ENCODE measurements at regions not wholly inside any gene's neighbourhood (a gene's known extent, or its start where the extent isn't known, plus 50 kb on each side); places are given as distances from the start of the nearest gene placed in this dataset.

DNA sequence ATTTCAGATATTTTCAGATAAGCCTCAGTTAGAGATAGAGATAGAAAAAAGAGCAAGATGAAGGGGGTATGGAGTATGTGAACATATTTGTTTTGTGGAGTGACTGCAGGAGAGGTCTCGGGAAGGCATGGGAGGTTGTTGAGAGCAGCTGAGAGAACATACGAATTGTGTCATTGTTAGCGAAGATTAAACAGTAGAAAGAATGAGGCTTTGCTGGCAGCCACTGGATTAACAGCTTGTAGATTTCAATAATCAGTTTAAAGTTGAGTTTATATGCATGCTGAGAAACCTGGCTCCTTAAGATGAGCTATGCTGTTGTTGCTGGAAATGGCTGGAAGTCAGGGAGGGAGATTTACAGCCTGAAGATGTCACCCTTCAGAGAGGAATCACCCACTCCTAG, 100.9 kb upstream of the SORCS3 start:
- H3K4me1 ChIP-seq (replicated peaks; ENCODE audit: insufficient read depth): no peaks in the 10 kb centered on the region
- H3K9me2 ChIP-seq (ENCODE audit: insufficient read depth): no peaks in the 10 kb centered on the region
- H4K20me1 ChIP-seq (ENCODE audit: insufficient read depth): no peaks in the 10 kb centered on the region
- TF ChIP-seq, protein P1, sequence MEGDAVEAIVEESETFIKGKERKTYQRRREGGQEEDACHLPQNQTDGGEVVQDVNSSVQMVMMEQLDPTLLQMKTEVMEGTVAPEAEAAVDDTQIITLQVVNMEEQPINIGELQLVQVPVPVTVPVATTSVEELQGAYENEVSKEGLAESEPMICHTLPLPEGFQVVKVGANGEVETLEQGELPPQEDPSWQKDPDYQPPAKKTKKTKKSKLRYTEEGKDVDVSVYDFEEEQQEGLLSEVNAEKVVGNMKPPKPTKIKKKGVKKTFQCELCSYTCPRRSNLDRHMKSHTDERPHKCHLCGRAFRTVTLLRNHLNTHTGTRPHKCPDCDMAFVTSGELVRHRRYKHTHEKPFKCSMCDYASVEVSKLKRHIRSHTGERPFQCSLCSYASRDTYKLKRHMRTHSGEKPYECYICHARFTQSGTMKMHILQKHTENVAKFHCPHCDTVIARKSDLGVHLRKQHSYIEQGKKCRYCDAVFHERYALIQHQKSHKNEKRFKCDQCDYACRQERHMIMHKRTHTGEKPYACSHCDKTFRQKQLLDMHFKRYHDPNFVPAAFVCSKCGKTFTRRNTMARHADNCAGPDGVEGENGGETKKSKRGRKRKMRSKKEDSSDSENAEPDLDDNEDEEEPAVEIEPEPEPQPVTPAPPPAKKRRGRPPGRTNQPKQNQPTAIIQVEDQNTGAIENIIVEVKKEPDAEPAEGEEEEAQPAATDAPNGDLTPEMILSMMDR (conservative IDR thresholded peaks at IDR 0.05): no peak
- no peak for TF ChIP-seq EZH2 (IDR thresholded peaks at IDR 0.05; ENCODE audit: low read depth)
- H2AFZ ChIP-seq: no peak overlapping the region
- H3K9me3 ChIP-seq (ENCODE audit: insufficient read depth, low read depth): no peaks in the 10 kb centered on the region
- intact Hi-C loops (cut with micrococcal nuclease; ENCODE audit: unreplicated experiment): no loop called here
- no peak overlapping the region for H3K4me3 ChIP-seq
- POLR2A ChIA-PET (ENCODE audit: unreplicated experiment): no interaction called here
- no peaks in the 10 kb centered on the region for H3F3A ChIP-seq (ENCODE audit: insufficient read depth, low read depth)
- CTCF ChIA-PET: no interaction called here
- no peak overlapping the region for H3K4me2 ChIP-seq
- no peaks in the 10 kb centered on the region for H3K79me2 ChIP-seq (ENCODE audit: low read depth)
- H3K27ac ChIP-seq: no peak overlapping the region
- BruUV-seq (replicated peaks): no TSS peak
- no peak for DNase-seq
- no peaks in the 10 kb centered on the region for H3K36me3 ChIP-seq (ENCODE audit: low read depth)
- H3K27me3 ChIP-seq (ENCODE audit: insufficient read depth, low read depth): no peaks in the 10 kb centered on the region

DNA sequence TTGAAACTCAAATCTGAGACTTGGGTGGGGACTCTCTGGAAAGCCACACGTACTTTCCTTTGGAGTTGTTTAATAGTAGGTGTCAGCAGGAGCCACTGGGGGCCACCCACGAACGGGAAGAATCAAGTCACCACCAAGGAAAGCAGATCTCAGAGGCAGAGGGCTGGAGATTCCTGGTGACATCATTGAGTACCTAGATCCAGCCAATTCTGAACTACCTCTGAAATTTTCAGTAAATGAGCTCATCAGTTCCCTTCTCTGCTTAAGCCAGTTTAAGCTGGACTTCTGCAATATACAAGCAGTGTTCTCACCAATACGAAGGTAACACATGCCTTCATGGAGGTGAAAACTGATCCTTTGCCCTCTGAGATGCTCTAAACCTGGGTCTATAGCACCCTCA, 99.3 kb upstream of the SORCS3 start:
- H3K4me1 ChIP-seq (replicated peaks; ENCODE audit: insufficient read depth): no peaks in the 10 kb centered on the region
- no peak overlapping the region for H2AFZ ChIP-seq
- ChIA-PET CTCF (no interaction called here), POLR2A (ENCODE audit: unreplicated experiment) (no interaction called here)
- TF ChIP-seq, protein P1 (conservative IDR thresholded peaks at IDR 0.05): no peak
- no peak for TF ChIP-seq EZH2 (IDR thresholded peaks at IDR 0.05; ENCODE audit: low read depth)
- DNase-seq: no peak
- no peaks in the 10 kb centered on the region for H4K20me1 ChIP-seq (ENCODE audit: insufficient read depth)
- no peaks in the 10 kb centered on the region for H3K9me3 ChIP-seq (ENCODE audit: insufficient read depth, low read depth)
- H3K4me2 ChIP-seq: no peak overlapping the region
- no peaks in the 10 kb centered on the region for H3K79me2 ChIP-seq (ENCODE audit: low read depth)
- H3K9me2 ChIP-seq (ENCODE audit: insufficient read depth): no peaks in the 10 kb centered on the region
- no peaks in the 10 kb centered on the region for H3F3A ChIP-seq (ENCODE audit: insufficient read depth, low read depth)
- H3K27ac ChIP-seq: no peak overlapping the region
- no peaks in the 10 kb centered on the region for H3K27me3 ChIP-seq (ENCODE audit: insufficient read depth, low read depth)
- no peaks in the 10 kb centered on the region for H3K36me3 ChIP-seq (ENCODE audit: low read depth)
- intact Hi-C loops (cut with micrococcal nuclease; ENCODE audit: unreplicated experiment): no loop called here
- no TSS peak for BruUV-seq (replicated peaks)
- H3K4me3 ChIP-seq: no peak overlapping the region

DNA sequence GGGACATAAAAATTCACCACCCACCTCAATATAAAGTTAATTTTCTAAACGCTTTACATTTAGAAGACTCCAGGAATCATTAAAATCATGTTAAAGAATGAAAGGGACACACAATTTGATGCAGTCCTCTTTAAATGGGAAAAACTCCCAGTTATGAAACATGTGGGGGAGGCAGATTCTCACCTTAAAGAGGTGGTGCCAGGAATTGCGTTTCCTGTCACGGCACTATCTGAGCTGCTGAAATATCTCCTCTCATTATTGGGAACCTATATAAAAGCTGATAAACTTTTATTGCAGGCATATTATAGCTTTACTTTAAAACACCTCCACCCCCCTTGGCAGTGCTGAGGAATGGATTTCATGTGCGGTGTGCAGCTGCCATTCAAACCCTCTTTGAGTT, 94.8 kb upstream of the SORCS3 start:
- Histone ChIP-seq H3K9me2 (ENCODE audit: insufficient read depth) (no peaks in the 10 kb centered on the region), H3K9me3 (ENCODE audit: insufficient read depth, low read depth) (no peaks in the 10 kb centered on the region), H3K79me2 (ENCODE audit: low read depth) (no peaks in the 10 kb centered on the region), H2AFZ (no peak overlapping the region), H4K20me1 (ENCODE audit: insufficient read depth) (no peaks in the 10 kb centered on the region), H3K27me3 (ENCODE audit: insufficient read depth, low read depth) (no peaks in the 10 kb centered on the region), H3K4me1 (replicated peaks; ENCODE audit: insufficient read depth) (no peaks in the 10 kb centered on the region), H3F3A (ENCODE audit: insufficient read depth, low read depth) (no peaks in the 10 kb centered on the region), H3K36me3 (ENCODE audit: low read depth) (no peaks in the 10 kb centered on the region), H3K4me2 (no peak overlapping the region), H3K27ac (no peak overlapping the region), H3K4me3 (no peak overlapping the region)
- intact Hi-C loops (cut with micrococcal nuclease; ENCODE audit: unreplicated experiment): no loop called here
- CTCF ChIA-PET: no interaction called here
- no peak for DNase-seq
- POLR2A ChIA-PET (ENCODE audit: unreplicated experiment): no interaction called here
- TF ChIP-seq, protein P1 (conservative IDR thresholded peaks at IDR 0.05): no peak
- no peak for TF ChIP-seq EZH2 (IDR thresholded peaks at IDR 0.05; ENCODE audit: low read depth)
- no TSS peak for BruUV-seq (replicated peaks)

Measured in PC-9 (cell line).